ENCODE measurements at regions not wholly inside any gene's neighbourhood (a gene's known extent, or its start where the extent isn't known, plus 50 kb on each side); places are given as distances from the start of the nearest gene placed in this dataset.

- no peaks in the 10 kb centered on the region for H4K20me1 ChIP-seq (ENCODE audit: insufficient read depth, low read length)
- TF ChIP-seq HNRNPH1 (optimal IDR thresholded peaks at IDR 0.05; ENCODE audit: low read depth, low read length) (no peak), MBNL3 (CRISPR knock-in tag; conservative IDR thresholded peaks at IDR 0.05) (no peak), GRHL1 (CRISPR knock-in tag; conservative IDR thresholded peaks at IDR 0.05) (no peak), ZNF567 (CRISPR knock-in tag; IDR thresholded peaks at IDR 0.05; ENCODE audit: borderline replicate concordance) (no peak), ZBTB7A (CRISPR knock-in tag; IDR thresholded peaks at IDR 0.05) (no peak), SOX5 (CRISPR knock-in tag; IDR thresholded peaks at IDR 0.05; ENCODE audit: borderline replicate concordance) (no peak), ZNF605 (CRISPR knock-in tag; IDR thresholded peaks at IDR 0.05) (no peak), ZNF407 (CRISPR knock-in tag; IDR thresholded peaks at IDR 0.05; ENCODE audit: not compliant biosample characterization) (no peak)
- H3K79me2 ChIP-seq (ENCODE audit: insufficient read depth, low read length), result no peaks in the 10 kb centered on the region
- no peak overlapping the region for H3K4me2 ChIP-seq (ENCODE audit: low read depth, low read length)
- H3K36me3 ChIP-seq (replicated peaks in 1 of 2; ENCODE audit: control insufficient read depth in 1 of 2, insufficient read depth in 2 of 2, low read length in 2 of 2), result no peaks in the 10 kb centered on the region
- in situ Hi-C loops (cut with HindIII; ENCODE audit: extremely low pct_ligation_motif_present, low pct_unique_long_range_greater_than_20kb) (no loop called here), intact Hi-C loops (cut with micrococcal nuclease; ENCODE audit: unreplicated experiment) (no loop called here)
- no peak overlapping the region for H3K27ac ChIP-seq (ENCODE audit: extremely low read length, insufficient read depth, low read length)
- no peak overlapping the region for H3K4me3 ChIP-seq (replicated peaks in 1 of 3; ENCODE audit: insufficient read depth in 1 of 3, low read depth in 2 of 3, low read length in 3 of 3)
- CTCF ChIA-PET (ENCODE audit: low intra/inter-chr PET ratio, low total read pairs), result interaction anchor here (0.9 to 2.0 kb wide), 9 partner anchors 9 to 522 kb away, joined by 3 to 19 read pairs (median 8); no protein-coding TSS in a partner anchor
- no peak overlapping the region for H3K9ac ChIP-seq (ENCODE audit: insufficient read depth, low read depth, low read length)
- no peaks in the 10 kb centered on the region for H3K4me1 ChIP-seq (ENCODE audit: insufficient read depth, low read length)
- no peaks in the 10 kb centered on the region for H3K27me3 ChIP-seq (ENCODE audit: control insufficient read depth in 1 of 2, insufficient read depth in 2 of 2, low read length in 2 of 2)
- POLR2A ChIA-PET, result no interaction called here
- ATAC-seq, result no peak
- DNase-seq (ENCODE audit: low spot score), result no peak
- BruUV-seq (replicated peaks), result no TSS peak
- H3K9me3 ChIP-seq (ENCODE audit: low read length), result peaks cover 9% of the 10 kb centered on the region
- 4% methylated on average over 2 of the region's 2 CpGs for WGBS (ENCODE audit: low lambda C conversion rate)
- no peak overlapping the region for H2AFZ ChIP-seq (ENCODE audit: low read length)
- FAIRE-seq, result no peak
Measured at GRCh38 chr14:106309423-106309822, 783.0 kb downstream of the TMEM121 start.

Data from HepG2 (cell line).